DND-41 (cell line): ENCODE measurements at regions not wholly inside any gene's neighbourhood (a gene's known extent, or its start where the extent isn't known, plus 50 kb on each side); places are given as distances from the start of the nearest gene placed in this dataset.

Experiments
- ATAC-seq: fragments of 200-7000 bp; cut with Tn5 transposase; 3 replicates; pipeline ENCODE4 v1.9.1; 2021; ENCODE audit warnings: low read depth; ENCODE audit not compliant: insufficient read depth
- DNase-seq: peaks from one replicate; pipeline ENCODE4 v3.0.0-alpha.2; 2020
- H2AFZ ChIP-seq: 2 replicates; pipeline ENCODE4 v1.6.0; 2012; ENCODE audit warnings: low read depth, low read length
- H3K27ac ChIP-seq: 2 replicates; pipeline ENCODE4 v1.5.1; 2012; ENCODE audit warnings: low read length, inconsistent platforms
- H3K27me3 ChIP-seq: fragments of 200-600 bp; sonication (generic); 2 replicates; pipeline ENCODE4 v1.6.0; 2012; ENCODE audit warnings: low read length, mild to moderate bottlenecking, inconsistent platforms; ENCODE audit not compliant: insufficient read depth, poor library complexity
- H3K36me3 ChIP-seq: 2 replicates; pipeline ENCODE4 v1.5.1; 2012; ENCODE audit warnings: low read length, inconsistent platforms; ENCODE audit not compliant: insufficient read depth
- H3K4me1 ChIP-seq: 2 replicates; pipeline ENCODE4 v1.5.1; 2012; ENCODE audit warnings: mild to moderate bottlenecking, low read length; ENCODE audit not compliant: insufficient read depth
- H3K4me2 ChIP-seq: 2 replicates; pipeline ENCODE4 v1.6.0; 2012; ENCODE audit warnings: mild to moderate bottlenecking, moderate library complexity, low read length, inconsistent platforms; ENCODE audit not compliant: insufficient read depth
- H3K4me3 ChIP-seq, 2 experiments: fragments of 200-600 bp in 1 of 2; shearing (Covaris generic) in 1 of 2; 2 replicates each; pipeline ENCODE4 v1.5.1; 2012 to 2016; ENCODE audit warnings: inconsistent platforms in 2 of 2, low read length in 2 of 2, mild to moderate bottlenecking in 2 of 2, low read depth in 1 of 2, moderate library complexity in 1 of 2
- H3K79me2 ChIP-seq: 2 replicates; pipeline ENCODE4 v1.6.0; 2012; ENCODE audit warnings: low read length, inconsistent platforms; ENCODE audit not compliant: insufficient read depth
- H3K9ac ChIP-seq: 2 replicates; pipeline ENCODE4 v1.6.0; 2012; ENCODE audit warnings: low read depth, mild to moderate bottlenecking, inconsistent platforms, low read length, moderate library complexity
- H3K9me3 ChIP-seq: 2 replicates; pipeline ENCODE4 v1.5.1; 2012; ENCODE audit warnings: low read length, moderate library complexity, mild to moderate bottlenecking, inconsistent platforms; ENCODE audit not compliant: insufficient read depth, severe bottlenecking
- H4K20me1 ChIP-seq: 2 replicates; pipeline ENCODE4 v1.6.0; 2012; ENCODE audit warnings: low read length; ENCODE audit not compliant: insufficient read depth
- CTCF ChIP-seq: IDR thresholded peaks from 2 replicates; pipeline ENCODE4 v1.5.1; 2012; ENCODE audit warnings: borderline replicate concordance, low read length, moderate library complexity, mild to moderate bottlenecking; ENCODE audit not compliant: poor library complexity, severe bottlenecking; ENCODE audit errors: extremely low read depth
- EZH2 ChIP-seq: IDR thresholded peaks from 3 replicates; pipeline ENCODE4 v1.6.1; 2012; ENCODE audit warnings: borderline replicate concordance, low read depth, mild to moderate bottlenecking, moderate library complexity, low read length, inconsistent platforms; ENCODE audit not compliant: severe bottlenecking

- Histone ChIP-seq H3K79me2 (no peaks in the 10 kb centered on the region), H4K20me1 (no peaks in the 10 kb centered on the region; the same call in 1 of the 2 replicates), H3K9ac (no peak overlapping the region), H3K36me3 (no peaks in the 10 kb centered on the region), H3K27me3 (peaks cover 7% of the 10 kb centered on the region), H3K9me3 (no peaks in the 10 kb centered on the region), H3K4me1 (no peaks in the 10 kb centered on the region), H3K27ac (no peak overlapping the region), H2AFZ (no peak overlapping the region), H3K4me3 (no peak overlapping the region), H3K4me2 (no peak overlapping the region)
- no peak for ATAC-seq
- no peak for DNase-seq
- TF ChIP-seq CTCF = no peak
- no peak for TF ChIP-seq EZH2
Observed at GRCh38 chr6:3646616-3647362, 104.7 kb downstream of the PXDC1 start.

- Histone ChIP-seq H3K79me2 (no peaks in the 10 kb centered on the region), H3K9ac (no peak overlapping the region), H3K9me3 (no peaks in the 10 kb centered on the region), H4K20me1 (no peaks in the 10 kb centered on the region), H2AFZ (no peak overlapping the region), H3K4me2 (no peak overlapping the region), H3K4me3 (no peak overlapping the region), H3K27me3 (peaks cover 7% of the 10 kb centered on the region), H3K4me1 (no peaks in the 10 kb centered on the region), H3K27ac (no peak overlapping the region), H3K36me3 (no peaks in the 10 kb centered on the region)
- ATAC-seq = no peak
- TF ChIP-seq CTCF (no peak), EZH2 (no peak)
- DNase-seq = no peak
Observed at GRCh38 chr6:3644739-3645012, 106.8 kb downstream of the PXDC1 start.

- TF ChIP-seq EZH2 = no peak
- TF ChIP-seq CTCF = no peak
- Histone ChIP-seq H3K4me1 (no peaks in the 10 kb centered on the region), H2AFZ (no peak overlapping the region), H4K20me1 (no peaks in the 10 kb centered on the region), H3K4me2 (no peak overlapping the region), H3K9ac (no peak overlapping the region), H3K27me3 (peaks cover 7% of the 10 kb centered on the region), H3K79me2 (no peaks in the 10 kb centered on the region), H3K9me3 (no peaks in the 10 kb centered on the region), H3K27ac (no peak overlapping the region), H3K4me3 (no peak overlapping the region), H3K36me3 (no peaks in the 10 kb centered on the region)
- ATAC-seq (no peak), DNase-seq (no peak)
Observed at GRCh38 chr6:3643921-3644738, 107.4 kb downstream of the PXDC1 start.
